ENCODE measurements at regions not wholly inside any gene's neighbourhood (a gene's known extent, or its start where the extent isn't known, plus 50 kb on each side); places are given as distances from the start of the nearest gene placed in this dataset.

DNA sequence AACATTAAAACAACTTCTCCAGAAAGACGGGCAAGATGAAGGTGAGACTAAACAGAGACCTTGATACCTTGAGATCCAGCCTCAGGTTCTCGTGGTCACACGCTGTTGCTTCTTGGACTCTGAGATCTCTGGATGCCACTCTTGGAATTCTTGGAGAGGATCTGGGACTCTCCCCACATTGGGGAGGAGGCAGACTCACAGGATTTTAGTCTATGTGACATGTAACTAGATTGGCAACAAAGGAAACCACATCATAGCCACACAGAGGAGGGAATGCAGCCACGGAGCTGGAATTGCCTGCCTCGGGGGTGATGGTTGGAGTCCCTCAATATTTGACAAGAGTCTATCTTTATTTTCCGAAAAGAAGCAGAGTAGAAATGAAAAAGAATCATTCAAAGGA lies 78.8 kb upstream of the IGFBP5 start:
- TF ChIP-seq, protein P1, sequence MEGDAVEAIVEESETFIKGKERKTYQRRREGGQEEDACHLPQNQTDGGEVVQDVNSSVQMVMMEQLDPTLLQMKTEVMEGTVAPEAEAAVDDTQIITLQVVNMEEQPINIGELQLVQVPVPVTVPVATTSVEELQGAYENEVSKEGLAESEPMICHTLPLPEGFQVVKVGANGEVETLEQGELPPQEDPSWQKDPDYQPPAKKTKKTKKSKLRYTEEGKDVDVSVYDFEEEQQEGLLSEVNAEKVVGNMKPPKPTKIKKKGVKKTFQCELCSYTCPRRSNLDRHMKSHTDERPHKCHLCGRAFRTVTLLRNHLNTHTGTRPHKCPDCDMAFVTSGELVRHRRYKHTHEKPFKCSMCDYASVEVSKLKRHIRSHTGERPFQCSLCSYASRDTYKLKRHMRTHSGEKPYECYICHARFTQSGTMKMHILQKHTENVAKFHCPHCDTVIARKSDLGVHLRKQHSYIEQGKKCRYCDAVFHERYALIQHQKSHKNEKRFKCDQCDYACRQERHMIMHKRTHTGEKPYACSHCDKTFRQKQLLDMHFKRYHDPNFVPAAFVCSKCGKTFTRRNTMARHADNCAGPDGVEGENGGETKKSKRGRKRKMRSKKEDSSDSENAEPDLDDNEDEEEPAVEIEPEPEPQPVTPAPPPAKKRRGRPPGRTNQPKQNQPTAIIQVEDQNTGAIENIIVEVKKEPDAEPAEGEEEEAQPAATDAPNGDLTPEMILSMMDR (IDR thresholded peaks at IDR 0.05; ENCODE audit: poor library complexity, severe bottlenecking) = no peak
- TF ChIP-seq, protein P2, sequence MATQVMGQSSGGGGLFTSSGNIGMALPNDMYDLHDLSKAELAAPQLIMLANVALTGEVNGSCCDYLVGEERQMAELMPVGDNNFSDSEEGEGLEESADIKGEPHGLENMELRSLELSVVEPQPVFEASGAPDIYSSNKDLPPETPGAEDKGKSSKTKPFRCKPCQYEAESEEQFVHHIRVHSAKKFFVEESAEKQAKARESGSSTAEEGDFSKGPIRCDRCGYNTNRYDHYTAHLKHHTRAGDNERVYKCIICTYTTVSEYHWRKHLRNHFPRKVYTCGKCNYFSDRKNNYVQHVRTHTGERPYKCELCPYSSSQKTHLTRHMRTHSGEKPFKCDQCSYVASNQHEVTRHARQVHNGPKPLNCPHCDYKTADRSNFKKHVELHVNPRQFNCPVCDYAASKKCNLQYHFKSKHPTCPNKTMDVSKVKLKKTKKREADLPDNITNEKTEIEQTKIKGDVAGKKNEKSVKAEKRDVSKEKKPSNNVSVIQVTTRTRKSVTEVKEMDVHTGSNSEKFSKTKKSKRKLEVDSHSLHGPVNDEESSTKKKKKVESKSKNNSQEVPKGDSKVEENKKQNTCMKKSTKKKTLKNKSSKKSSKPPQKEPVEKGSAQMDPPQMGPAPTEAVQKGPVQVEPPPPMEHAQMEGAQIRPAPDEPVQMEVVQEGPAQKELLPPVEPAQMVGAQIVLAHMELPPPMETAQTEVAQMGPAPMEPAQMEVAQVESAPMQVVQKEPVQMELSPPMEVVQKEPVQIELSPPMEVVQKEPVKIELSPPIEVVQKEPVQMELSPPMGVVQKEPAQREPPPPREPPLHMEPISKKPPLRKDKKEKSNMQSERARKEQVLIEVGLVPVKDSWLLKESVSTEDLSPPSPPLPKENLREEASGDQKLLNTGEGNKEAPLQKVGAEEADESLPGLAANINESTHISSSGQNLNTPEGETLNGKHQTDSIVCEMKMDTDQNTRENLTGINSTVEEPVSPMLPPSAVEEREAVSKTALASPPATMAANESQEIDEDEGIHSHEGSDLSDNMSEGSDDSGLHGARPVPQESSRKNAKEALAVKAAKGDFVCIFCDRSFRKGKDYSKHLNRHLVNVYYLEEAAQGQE (IDR thresholded peaks at IDR 0.05; ENCODE audit: borderline replicate concordance) = no peak
- TF ChIP-seq MXI1 (conservative IDR thresholded peaks at IDR 0.05; ENCODE audit: poor library complexity, severe bottlenecking) (no peak), EZH2 (IDR thresholded peaks at IDR 0.05; ENCODE audit: borderline replicate concordance, insufficient read depth, low read length, poor library complexity, severe bottlenecking) (no peak), RAD21 (conservative IDR thresholded peaks at IDR 0.05) (no peak)

All from neural cell (in vitro differentiated cells).